ENCODE measurements at regions not wholly inside any gene's neighbourhood (a gene's known extent, or its start where the extent isn't known, plus 50 kb on each side); places are given as distances from the start of the nearest gene placed in this dataset.
A peak's percentile ranks its signal among the peaks of the same experiment; 100 is the strongest.

DNA sequence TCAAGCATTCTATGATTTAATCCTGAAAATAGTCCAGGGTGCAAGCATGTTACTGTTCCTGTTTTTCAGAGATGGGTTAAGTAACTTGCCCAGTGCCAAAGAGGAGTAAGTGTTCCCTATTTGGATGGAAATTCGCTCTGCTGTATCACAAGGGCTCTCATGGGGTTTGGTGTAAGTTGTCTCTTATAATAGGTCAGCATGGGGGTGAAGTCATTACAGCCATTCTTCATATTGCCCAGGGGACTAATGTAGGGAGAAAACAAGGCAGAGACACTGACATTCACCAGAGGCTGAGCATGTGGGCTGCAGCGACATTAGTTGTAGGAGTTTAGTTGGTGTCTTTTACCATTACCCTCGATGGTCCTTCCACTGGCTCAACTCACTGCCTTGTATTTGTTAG lies 142.1 kb upstream of the GLRA1 start:
- H3K27ac ChIP-seq (ENCODE audit: extremely low read depth, low read depth, low read length): no peak overlapping the region
- H3K9me3 ChIP-seq (ENCODE audit: control insufficient read depth, insufficient read depth, low read depth, low read length): no peaks in the 10 kb centered on the region
- ChIA-PET POLR2A (no interaction called here), CTCF (no interaction called here)
- TF ChIP-seq ZBTB48 (tag by site-specific recombination; IDR thresholded peaks at IDR 0.05) (no peak), HOXA7 (CRISPR knock-in tag; IDR thresholded peaks at IDR 0.05; ENCODE audit: borderline replicate concordance) (no peak), ZNF555 (tag by site-specific recombination; conservative IDR thresholded peaks at IDR 0.05) (no peak), ZNF433 (tag by site-specific recombination; IDR thresholded peaks at IDR 0.05; ENCODE audit: low read depth) (no peak), ZNF670 (tag by site-specific recombination; IDR thresholded peaks at IDR 0.05; ENCODE audit: low read depth) (no peak), ZNF24 (tag by site-specific recombination; IDR thresholded peaks at IDR 0.05) (no peak), ZIC2 (tag by site-specific recombination; IDR thresholded peaks at IDR 0.05) (no peak), ZNF48 (tag by site-specific recombination; IDR thresholded peaks at IDR 0.05) (no peak), ZNF776 (tag by site-specific recombination; IDR thresholded peaks at IDR 0.05; ENCODE audit: borderline replicate concordance) (no peak), ZNF23 (tag by site-specific recombination; IDR thresholded peaks at IDR 0.05; ENCODE audit: borderline replicate concordance) (no peak), ZSCAN23 (tag by site-specific recombination; IDR thresholded peaks at IDR 0.05) (no peak)
- H3K4me1 ChIP-seq (ENCODE audit: control insufficient read depth, insufficient read depth, low read length): peaks cover 6% of the 10 kb centered on the region
- no peaks in the 10 kb centered on the region for H3K36me3 ChIP-seq (ENCODE audit: control insufficient read depth in 2 of 2, insufficient read depth in 1 of 2, low read length in 2 of 2)
- H3K4me3 ChIP-seq (ENCODE audit: low read depth, low read length): no peak overlapping the region

DNA sequence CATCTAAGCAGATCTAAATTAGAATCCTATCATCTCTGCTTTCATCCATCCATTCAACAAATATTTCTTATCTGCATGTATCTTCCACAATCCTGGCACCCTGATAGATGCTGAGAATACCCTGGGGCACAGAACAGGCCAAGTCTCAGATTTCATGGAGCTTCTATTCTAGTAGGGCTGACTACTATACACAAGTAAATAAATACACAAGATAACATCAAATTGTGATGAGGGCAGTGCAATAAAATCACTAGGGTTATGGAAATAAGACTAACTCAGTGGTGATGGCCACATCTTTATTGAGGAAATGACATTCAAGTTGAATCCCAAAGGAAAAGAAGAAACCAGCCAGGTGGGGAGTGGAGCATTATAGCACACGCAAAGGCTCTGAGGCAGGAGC lies 138.4 kb upstream of the GLRA1 start:
- H3K9me3 ChIP-seq (ENCODE audit: control insufficient read depth, insufficient read depth, low read depth, low read length): no peaks in the 10 kb centered on the region
- ChIA-PET POLR2A (interaction anchor here (0.6 to 0.8 kb wide), 2 partner anchors 32 to 292 kb away, joined by 3 to 4 read pairs; no protein-coding TSS in a partner anchor), CTCF (interaction anchor here (0.5 to 1.0 kb wide), 2 partner anchors 82 to 102 kb away, joined by 3 to 4 read pairs; no protein-coding TSS in a partner anchor)
- H3K4me1 ChIP-seq (ENCODE audit: control insufficient read depth, insufficient read depth, low read length): peaks cover 6% of the 10 kb centered on the region
- TF ChIP-seq TRIM28 (IDR thresholded peaks at IDR 0.05; ENCODE audit: borderline replicate concordance, low read length) (peak; percentile 51; the same call in 1 of the 2 replicates), OSR2 (tag by site-specific recombination; IDR thresholded peaks at IDR 0.05) (peak; percentile 47; the same call in 1 of the 2 replicates), HOXD13 (CRISPR knock-in tag; IDR thresholded peaks at IDR 0.05; ENCODE audit: borderline replicate concordance) (peak; percentile 69; the same call in 1 of the 2 replicates)
- TF ChIP-seq, protein P1, sequence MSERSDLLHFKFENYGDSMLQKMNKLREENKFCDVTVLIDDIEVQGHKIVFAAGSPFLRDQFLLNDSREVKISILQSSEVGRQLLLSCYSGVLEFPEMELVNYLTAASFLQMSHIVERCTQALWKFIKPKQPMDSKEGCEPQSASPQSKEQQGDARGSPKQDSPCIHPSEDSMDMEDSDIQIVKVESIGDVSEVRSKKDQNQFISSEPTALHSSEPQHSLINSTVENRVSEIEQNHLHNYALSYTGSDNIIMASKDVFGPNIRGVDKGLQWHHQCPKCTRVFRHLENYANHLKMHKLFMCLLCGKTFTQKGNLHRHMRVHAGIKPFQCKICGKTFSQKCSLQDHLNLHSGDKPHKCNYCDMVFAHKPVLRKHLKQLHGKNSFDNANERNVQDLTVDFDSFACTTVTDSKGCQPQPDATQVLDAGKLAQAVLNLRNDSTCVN (tag by site-specific recombination; optimal IDR thresholded peaks at IDR 0.05): no peak
- TF ChIP-seq, protein P2, sequence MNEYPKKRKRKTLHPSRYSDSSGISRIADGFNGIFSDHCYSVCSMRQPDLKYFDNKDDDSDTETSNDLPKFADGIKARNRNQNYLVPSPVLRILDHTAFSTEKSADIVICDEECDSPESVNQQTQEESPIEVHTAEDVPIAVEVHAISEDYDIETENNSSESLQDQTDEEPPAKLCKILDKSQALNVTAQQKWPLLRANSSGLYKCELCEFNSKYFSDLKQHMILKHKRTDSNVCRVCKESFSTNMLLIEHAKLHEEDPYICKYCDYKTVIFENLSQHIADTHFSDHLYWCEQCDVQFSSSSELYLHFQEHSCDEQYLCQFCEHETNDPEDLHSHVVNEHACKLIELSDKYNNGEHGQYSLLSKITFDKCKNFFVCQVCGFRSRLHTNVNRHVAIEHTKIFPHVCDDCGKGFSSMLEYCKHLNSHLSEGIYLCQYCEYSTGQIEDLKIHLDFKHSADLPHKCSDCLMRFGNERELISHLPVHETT (tag by site-specific recombination; IDR thresholded peaks at IDR 0.05): no peak
- no peak overlapping the region for H3K27ac ChIP-seq (ENCODE audit: extremely low read depth, low read depth, low read length)
- H3K36me3 ChIP-seq (ENCODE audit: control insufficient read depth in 2 of 2, insufficient read depth in 1 of 2, low read length in 2 of 2): no peaks in the 10 kb centered on the region
- no peak overlapping the region for H3K4me3 ChIP-seq (ENCODE audit: low read depth, low read length)

DNA sequence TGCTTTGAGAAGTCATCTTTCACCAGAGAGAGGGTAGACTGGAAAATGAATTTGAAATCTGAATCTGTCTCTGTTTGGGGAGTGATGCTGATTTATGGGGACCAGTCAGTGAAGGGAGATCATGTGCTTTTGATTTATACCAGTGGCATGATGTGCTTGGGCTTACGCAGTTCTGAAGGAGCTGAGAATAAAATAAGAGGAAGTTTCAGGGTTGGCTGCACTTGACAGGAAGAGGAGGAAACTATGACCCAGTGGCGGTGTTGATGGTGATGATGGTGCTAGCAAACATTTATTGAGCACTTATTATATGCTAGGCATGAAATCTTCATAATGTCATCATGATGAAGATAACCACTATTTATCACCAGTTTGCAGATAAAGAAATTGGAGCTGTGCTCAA lies 136.4 kb upstream of the GLRA1 start:
- no peak for TF ChIP-seq ZNF112 (tag by site-specific recombination; IDR thresholded peaks at IDR 0.05)
- no peak for TF ChIP-seq GFI1B (tag by site-specific recombination; IDR thresholded peaks at IDR 0.05)
- H3K9me3 ChIP-seq (ENCODE audit: control insufficient read depth, insufficient read depth, low read depth, low read length): no peaks in the 10 kb centered on the region
- H3K27ac ChIP-seq (ENCODE audit: extremely low read depth, low read depth, low read length): no peak overlapping the region
- ChIA-PET POLR2A (no interaction called here), CTCF (no interaction called here)
- H3K4me3 ChIP-seq (ENCODE audit: low read depth, low read length): no peak overlapping the region
- H3K36me3 ChIP-seq (ENCODE audit: control insufficient read depth in 2 of 2, insufficient read depth in 1 of 2, low read length in 2 of 2): no peaks in the 10 kb centered on the region
- peaks cover 6% of the 10 kb centered on the region for H3K4me1 ChIP-seq (ENCODE audit: control insufficient read depth, insufficient read depth, low read length)

DNA sequence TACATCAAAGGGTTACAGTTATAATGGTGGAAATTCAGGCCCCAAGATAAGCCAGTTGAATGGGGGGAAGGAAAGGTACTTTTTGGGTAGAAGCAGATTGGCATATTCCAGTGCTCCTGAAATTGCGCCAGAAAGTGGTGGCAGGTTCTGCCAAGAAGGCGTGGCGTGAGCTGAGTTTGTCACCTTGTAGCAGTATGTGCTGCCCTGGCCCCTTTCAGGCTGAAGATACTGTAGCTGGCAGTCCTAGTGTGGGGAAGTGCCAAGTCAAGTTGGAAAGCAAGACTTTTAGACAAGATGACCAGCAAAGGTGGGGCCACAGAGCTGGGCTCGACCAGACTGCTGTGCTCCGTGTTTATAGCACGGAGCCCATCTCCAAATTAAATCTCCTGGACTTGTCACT lies 133.6 kb upstream of the GLRA1 start:
- ChIA-PET CTCF (no interaction called here), POLR2A (no interaction called here)
- no peaks in the 10 kb centered on the region for H3K9me3 ChIP-seq (ENCODE audit: control insufficient read depth, insufficient read depth, low read depth, low read length)
- peaks cover 6% of the 10 kb centered on the region for H3K4me1 ChIP-seq (ENCODE audit: control insufficient read depth, insufficient read depth, low read length)
- H3K27ac ChIP-seq (ENCODE audit: extremely low read depth, low read depth, low read length): no peak overlapping the region
- H3K4me3 ChIP-seq (ENCODE audit: low read depth, low read length): no peak overlapping the region
- no peaks in the 10 kb centered on the region for H3K36me3 ChIP-seq (ENCODE audit: control insufficient read depth in 2 of 2, insufficient read depth in 1 of 2, low read length in 2 of 2)
- TF ChIP-seq IKZF3 (tag by site-specific recombination; IDR thresholded peaks at IDR 0.05) (no peak), ZNF223 (tag by site-specific recombination; IDR thresholded peaks at IDR 0.05) (no peak), ZFP3 (tag by site-specific recombination; IDR thresholded peaks at IDR 0.05; ENCODE audit: low read depth) (no peak), KLF10 (tag by site-specific recombination; IDR thresholded peaks at IDR 0.05) (no peak), ZNF701 (tag by site-specific recombination; IDR thresholded peaks at IDR 0.05) (no peak), ZNF677 (tag by site-specific recombination; IDR thresholded peaks at IDR 0.05) (no peak), ZNF514 (tag by site-specific recombination; IDR thresholded peaks at IDR 0.05) (no peak), SP7 (tag by site-specific recombination; IDR thresholded peaks at IDR 0.05) (no peak)
- TF ChIP-seq, protein P1 (tag by site-specific recombination; optimal IDR thresholded peaks at IDR 0.05): no peak
